ENCODE measurements at regions not wholly inside any gene's neighbourhood (a gene's known extent, or its start where the extent isn't known, plus 50 kb on each side); places are given as distances from the start of the nearest gene placed in this dataset.

DNA sequence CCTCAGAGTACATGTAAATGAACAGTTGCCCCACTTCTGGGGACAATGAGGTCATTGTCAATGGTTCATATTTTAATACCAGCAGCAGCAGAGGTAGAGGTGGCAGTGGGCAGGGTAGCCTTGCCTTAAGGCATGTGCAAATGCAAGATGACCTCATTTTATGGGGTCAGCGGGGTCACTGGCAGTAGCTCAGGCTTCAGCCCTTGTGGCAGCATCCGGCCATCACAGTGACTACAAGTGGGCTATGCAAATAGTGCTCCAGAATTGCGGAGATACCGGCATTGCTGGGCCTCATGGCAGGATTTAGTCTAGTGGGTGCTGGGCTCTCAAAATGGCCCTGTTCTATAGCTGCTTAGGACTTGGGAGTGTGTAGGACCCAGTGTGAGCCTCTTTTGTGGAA, 144.7 kb downstream of the FAM47A start:
- TF ChIP-seq EZH2phosphoT487 (IDR thresholded peaks at IDR 0.05; ENCODE audit: low read depth) = no peak
- TF ChIP-seq, protein P1, sequence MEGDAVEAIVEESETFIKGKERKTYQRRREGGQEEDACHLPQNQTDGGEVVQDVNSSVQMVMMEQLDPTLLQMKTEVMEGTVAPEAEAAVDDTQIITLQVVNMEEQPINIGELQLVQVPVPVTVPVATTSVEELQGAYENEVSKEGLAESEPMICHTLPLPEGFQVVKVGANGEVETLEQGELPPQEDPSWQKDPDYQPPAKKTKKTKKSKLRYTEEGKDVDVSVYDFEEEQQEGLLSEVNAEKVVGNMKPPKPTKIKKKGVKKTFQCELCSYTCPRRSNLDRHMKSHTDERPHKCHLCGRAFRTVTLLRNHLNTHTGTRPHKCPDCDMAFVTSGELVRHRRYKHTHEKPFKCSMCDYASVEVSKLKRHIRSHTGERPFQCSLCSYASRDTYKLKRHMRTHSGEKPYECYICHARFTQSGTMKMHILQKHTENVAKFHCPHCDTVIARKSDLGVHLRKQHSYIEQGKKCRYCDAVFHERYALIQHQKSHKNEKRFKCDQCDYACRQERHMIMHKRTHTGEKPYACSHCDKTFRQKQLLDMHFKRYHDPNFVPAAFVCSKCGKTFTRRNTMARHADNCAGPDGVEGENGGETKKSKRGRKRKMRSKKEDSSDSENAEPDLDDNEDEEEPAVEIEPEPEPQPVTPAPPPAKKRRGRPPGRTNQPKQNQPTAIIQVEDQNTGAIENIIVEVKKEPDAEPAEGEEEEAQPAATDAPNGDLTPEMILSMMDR (IDR thresholded peaks at IDR 0.05; ENCODE audit: low read depth, low read length) = no peak

Data from OCI-LY3 (cell line).